ENCODE measurements at regions not wholly inside any gene's neighbourhood (a gene's known extent, or its start where the extent isn't known, plus 50 kb on each side); places are given as distances from the start of the nearest gene placed in this dataset.

GRCh38 chr21:17697473-17697872 lies 84.8 kb upstream of the BTG3 start:
- TF ChIP-seq EP300 (IDR thresholded peaks at IDR 0.05) (no peak), POLR2AphosphoS5 (IDR thresholded peaks at IDR 0.05) (no peak), POLR2A (IDR thresholded peaks at IDR 0.05) (no peak)

Data from upper lobe of left lung (tissue), 4 donors.